ENCODE measurements at regions not wholly inside any gene's neighbourhood (a gene's known extent, or its start where the extent isn't known, plus 50 kb on each side); places are given as distances from the start of the nearest gene placed in this dataset.
"Not testable (repeated sequence)": the region's sequence is repeated elsewhere in the genome, so short reads cannot be mapped to it uniquely, and the experiment has no call there.

DNA sequence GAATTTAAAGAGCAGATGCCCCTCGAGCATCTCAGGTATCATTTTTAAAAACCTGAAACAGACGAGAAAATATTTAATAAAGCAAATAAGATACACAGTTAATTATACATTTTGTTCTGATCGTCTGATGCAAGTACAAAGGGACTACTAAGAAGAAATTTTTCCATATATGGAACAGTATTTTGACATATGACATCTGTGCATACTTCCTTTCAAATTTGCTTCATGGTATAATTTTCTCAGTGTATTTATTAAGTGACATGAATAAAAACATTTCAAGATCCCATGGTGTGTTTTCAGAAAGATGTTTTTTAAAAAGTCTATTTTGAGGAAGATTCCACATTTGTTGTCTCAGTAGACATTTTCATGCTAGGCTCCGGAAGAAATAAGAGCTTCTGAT lies 208.1 kb downstream of the VGLL3 start:
- TF ChIP-seq, protein P1, sequence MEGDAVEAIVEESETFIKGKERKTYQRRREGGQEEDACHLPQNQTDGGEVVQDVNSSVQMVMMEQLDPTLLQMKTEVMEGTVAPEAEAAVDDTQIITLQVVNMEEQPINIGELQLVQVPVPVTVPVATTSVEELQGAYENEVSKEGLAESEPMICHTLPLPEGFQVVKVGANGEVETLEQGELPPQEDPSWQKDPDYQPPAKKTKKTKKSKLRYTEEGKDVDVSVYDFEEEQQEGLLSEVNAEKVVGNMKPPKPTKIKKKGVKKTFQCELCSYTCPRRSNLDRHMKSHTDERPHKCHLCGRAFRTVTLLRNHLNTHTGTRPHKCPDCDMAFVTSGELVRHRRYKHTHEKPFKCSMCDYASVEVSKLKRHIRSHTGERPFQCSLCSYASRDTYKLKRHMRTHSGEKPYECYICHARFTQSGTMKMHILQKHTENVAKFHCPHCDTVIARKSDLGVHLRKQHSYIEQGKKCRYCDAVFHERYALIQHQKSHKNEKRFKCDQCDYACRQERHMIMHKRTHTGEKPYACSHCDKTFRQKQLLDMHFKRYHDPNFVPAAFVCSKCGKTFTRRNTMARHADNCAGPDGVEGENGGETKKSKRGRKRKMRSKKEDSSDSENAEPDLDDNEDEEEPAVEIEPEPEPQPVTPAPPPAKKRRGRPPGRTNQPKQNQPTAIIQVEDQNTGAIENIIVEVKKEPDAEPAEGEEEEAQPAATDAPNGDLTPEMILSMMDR (IDR thresholded peaks at IDR 0.05; ENCODE audit: insufficient read depth, missing control alignments): no peak
- FAIRE-seq (no peak), DNase-seq (ENCODE audit: insufficient read length, low spot score) (no peak)

DNA sequence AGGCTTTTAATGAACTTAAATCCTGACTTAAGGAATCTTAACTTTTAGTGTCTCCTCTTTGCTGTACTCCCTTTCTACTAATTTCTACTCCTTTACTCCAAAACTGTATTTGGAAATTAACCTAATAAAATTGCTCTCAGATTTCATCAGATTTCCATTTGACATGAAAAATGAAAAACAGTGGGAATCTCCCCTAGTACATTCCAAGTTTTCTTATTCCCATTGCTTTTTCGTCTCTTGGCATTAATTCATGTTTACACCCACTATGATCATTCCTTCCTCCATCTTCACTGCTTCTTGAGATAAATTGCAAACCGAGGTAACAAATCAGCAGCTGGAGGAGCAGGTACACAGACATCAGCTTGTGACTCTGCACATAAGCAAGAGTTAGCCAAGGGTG lies 208.7 kb downstream of the VGLL3 start:
- DNase-seq (ENCODE audit: insufficient read length, low spot score) (no peak), FAIRE-seq (no peak)
- TF ChIP-seq, protein P1 (IDR thresholded peaks at IDR 0.05; ENCODE audit: insufficient read depth, missing control alignments): no peak

DNA sequence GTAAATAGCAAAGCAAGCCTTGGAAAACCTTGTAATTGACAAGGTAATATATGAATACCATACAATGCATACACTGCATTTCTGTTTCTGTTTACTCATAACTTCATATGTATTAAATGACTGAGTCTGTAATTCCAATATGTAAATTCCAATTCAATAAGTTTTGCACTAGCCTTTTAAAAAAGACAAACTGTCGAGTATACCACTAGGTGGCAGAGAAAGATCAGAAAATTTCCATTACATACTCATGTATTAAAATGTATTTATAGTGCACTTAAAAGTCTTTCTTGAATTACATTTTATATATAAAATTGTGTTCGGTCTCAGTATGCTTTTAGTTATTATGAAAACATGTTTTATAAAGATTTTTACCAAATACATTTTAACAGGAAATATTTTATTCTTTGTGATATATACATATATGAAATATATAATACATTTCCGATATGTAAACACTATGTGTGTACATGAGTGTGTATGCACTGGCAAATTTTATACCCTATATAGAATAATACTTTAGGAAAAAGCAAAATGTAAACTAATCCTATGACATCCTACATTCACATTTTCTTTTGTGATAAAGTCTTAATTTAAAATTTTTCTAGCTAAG lies 216.8 kb downstream of the VGLL3 start:
- no peak for DNase-seq (ENCODE audit: insufficient read length, low spot score)
- no peak for FAIRE-seq
- TF ChIP-seq, protein P1 (IDR thresholded peaks at IDR 0.05; ENCODE audit: insufficient read depth, missing control alignments): peak; percentile 63

DNA sequence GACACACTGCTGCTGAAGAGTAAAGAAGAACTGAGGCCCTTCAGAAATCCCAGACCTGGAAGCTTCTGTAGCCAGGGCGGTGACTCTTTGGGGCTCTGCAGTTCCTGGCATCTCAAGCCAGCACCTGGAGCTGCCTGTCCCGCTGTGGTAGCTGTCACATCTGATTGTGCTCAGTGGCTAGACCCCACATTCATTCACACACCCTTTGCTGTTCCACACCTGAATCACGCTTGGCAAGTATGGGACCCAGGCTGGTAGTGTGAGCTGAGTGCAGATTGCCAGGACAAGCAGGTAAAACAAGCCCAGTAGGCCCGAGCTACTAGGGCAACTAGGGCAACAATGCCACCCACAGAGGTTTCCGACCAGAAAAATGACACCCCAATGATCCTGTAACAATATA lies 218.2 kb downstream of the VGLL3 start:
- FAIRE-seq (no peak), DNase-seq (ENCODE audit: insufficient read length, low spot score) (no peak)
- TF ChIP-seq, protein P1 (IDR thresholded peaks at IDR 0.05; ENCODE audit: insufficient read depth, missing control alignments): no peak

DNA sequence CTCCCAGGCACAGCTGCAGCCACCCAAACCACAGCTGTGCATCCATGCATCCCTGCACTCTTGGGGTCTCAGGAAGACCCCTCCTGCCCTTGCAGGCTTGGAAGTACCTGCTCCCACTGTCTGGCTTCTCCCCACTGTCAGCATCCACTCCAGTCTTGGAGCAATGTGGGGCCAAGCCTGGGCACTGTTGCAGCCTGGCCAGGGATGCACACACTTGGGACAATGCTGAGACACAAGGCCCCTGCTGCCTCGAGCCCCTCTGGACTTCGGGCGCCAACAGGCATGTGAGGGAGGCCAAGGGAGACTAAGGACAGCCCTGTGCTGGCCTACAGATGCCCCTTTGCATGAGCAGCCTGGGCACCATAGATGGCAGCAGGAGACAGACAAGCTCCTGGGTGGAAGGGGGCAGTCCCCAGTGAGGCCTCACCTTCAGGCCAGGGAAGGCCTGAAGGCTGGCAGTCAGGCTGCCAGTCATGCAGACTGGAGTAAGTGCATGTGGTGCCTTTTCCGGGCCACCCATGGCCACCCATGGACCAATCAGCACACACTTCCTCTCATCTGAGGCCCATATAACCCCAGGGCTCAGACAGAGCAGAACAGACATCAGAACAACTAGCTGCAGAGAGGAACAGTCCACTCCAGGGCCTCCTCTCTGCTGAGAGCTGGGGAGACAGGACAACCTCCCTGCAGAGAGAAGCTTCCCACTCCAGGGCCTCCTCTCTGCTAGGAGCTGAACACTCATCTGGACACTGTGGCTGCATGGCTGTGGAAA lies 219.0 kb downstream of the VGLL3 start:
- FAIRE-seq: no peak
- TF ChIP-seq, protein P1 (IDR thresholded peaks at IDR 0.05; ENCODE audit: insufficient read depth, missing control alignments): no peak
- DNase-seq (ENCODE audit: insufficient read length, low spot score): no peak

DNA sequence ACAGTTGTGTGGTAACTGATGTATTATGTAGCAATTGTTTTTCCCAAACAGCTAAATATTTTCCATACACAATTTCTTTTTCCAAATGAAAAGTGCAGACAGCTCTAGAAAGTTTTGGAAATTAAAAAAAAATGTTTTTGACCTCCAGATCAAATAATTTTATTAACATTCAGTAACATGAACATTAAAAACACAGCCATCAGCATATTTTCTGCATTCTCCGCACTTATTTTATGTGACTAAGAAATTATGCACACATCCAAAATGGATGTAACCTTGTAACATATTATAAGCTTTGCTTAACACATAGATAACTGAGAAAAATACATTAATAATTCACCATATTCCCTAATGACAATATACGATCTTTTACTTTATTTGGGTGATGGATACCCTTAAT lies 224.6 kb downstream of the VGLL3 start:
- TF ChIP-seq, protein P1 (IDR thresholded peaks at IDR 0.05; ENCODE audit: insufficient read depth, missing control alignments): no peak

DNA sequence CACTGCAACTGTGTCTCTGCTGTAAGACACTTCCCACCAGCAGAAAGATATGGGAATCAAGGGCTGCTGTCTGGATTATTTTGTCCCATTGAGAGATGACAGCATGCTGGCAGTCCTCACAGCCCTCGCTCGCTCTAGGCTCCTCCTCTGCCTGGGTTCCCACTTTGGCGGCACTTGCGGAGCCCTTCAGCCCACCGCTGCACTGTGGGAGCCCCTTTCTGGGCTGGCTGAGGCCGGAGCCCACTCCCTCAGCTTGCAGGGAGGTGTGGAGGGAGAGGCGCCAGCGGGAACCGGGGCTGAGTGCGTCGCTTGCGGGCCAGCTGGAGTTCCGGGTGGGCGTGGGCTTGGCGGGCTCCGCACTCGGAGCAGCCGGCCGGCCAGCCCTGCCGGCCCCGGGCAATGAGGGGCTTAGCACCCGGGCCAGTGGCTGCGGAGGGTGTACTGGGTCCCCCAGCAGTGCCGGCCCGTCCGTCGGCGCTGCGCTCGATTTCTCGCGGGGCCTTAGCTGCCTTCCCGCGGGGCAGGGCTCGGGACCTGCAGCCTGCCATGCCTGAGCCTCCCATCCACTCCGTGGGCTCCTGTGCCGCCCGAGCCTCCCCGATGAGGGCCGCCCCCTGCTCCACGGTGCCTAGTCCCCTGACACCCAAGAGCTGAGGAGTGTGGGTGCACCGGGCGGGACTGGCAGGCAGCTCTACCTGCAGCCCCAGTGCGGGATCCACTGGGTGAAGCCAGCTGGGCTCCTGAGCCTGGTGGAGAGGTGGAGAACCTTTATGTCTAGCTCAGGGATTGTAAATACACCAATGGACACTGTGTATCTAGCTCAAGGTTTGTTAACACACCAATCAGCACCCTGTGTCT lies 233.4 kb downstream of the VGLL3 start:
- FAIRE-seq; DNase-seq (ENCODE audit: insufficient read length, low spot score): not testable (repeated sequence)

More for the DNA sequence above, 224.6 kb downstream of the VGLL3 start:
- FAIRE-seq (no peak), DNase-seq (ENCODE audit: insufficient read length, low spot score) (no peak)
